Activated CD4-positive, CD25-positive, alpha-beta regulatory T cell treated with anti-CD3 and anti-CD28 coated beads, Interleukin-2, amount 50 U/mL, for 72 hours (primary cell): ENCODE measurements at regions not wholly inside any gene's neighbourhood (a gene's known extent, or its start where the extent isn't known, plus 50 kb on each side); places are given as distances from the start of the nearest gene placed in this dataset.
"Not testable (repeated sequence)": the region's sequence is repeated elsewhere in the genome, so short reads cannot be mapped to it uniquely, and the experiment has no call there.

Experiments
- DNase-seq: peaks from one replicate; pipeline ENCODE4 v3.0.0; 2021

- no peak for DNase-seq
Measured at GRCh38 chr1:219339466-219339865, 165.8 kb downstream of the LYPLAL1 start.

- DNase-seq, result no peak
Measured at GRCh38 chr1:219337588-219337987, 163.9 kb downstream of the LYPLAL1 start.

- DNase-seq, result no peak
Measured at GRCh38 chr1:219333626-219334025, 159.9 kb downstream of the LYPLAL1 start.

- DNase-seq, result no peak
Measured at GRCh38 chr1:219331424-219331823, 157.7 kb downstream of the LYPLAL1 start.

- DNase-seq, result no peak
Measured at GRCh38 chr1:219330669-219331068, 157.0 kb downstream of the LYPLAL1 start.

GRCh38 chr1:219330001-219330400, 156.3 kb downstream of the LYPLAL1 start:
- DNase-seq, result no peak

GRCh38 chr1:219329578-219329977, 155.9 kb downstream of the LYPLAL1 start:
- no peak for DNase-seq

- no peak for DNase-seq
Measured at GRCh38 chr1:219326843-219327242, 153.2 kb downstream of the LYPLAL1 start.

GRCh38 chr1:219325368-219325742, 151.7 kb downstream of the LYPLAL1 start:
- no peak for DNase-seq

GRCh38 chr1:219324629-219325367, 151.1 kb downstream of the LYPLAL1 start:
- DNase-seq, result no peak

- DNase-seq, result no peak
Measured at GRCh38 chr1:219324171-219324570, 150.5 kb downstream of the LYPLAL1 start.

GRCh38 chr1:219323426-219323825, 149.7 kb downstream of the LYPLAL1 start:
- no peak for DNase-seq

- DNase-seq, result no peak
Measured at GRCh38 chr1:219322766-219323165, 149.1 kb downstream of the LYPLAL1 start.

- not testable (repeated sequence) for DNase-seq
Measured at GRCh38 chr1:219320563-219320962, 146.9 kb downstream of the LYPLAL1 start.

GRCh38 chr1:219318826-219319225, 145.1 kb downstream of the LYPLAL1 start:
- no peak for DNase-seq

GRCh38 chr1:219317762-219318353, 144.2 kb downstream of the LYPLAL1 start:
- no peak for DNase-seq

- DNase-seq, result no peak
Measured at GRCh38 chr1:219316066-219316465, 142.4 kb downstream of the LYPLAL1 start.

- no peak for DNase-seq
Measured at GRCh38 chr1:219313961-219314360, 140.3 kb downstream of the LYPLAL1 start.

GRCh38 chr1:219312967-219313366, 139.3 kb downstream of the LYPLAL1 start:
- DNase-seq, result no peak

GRCh38 chr1:219310181-219310728, 136.6 kb downstream of the LYPLAL1 start:
- no peak for DNase-seq

- DNase-seq, result no peak
Measured at GRCh38 chr1:219308367-219308766, 134.7 kb downstream of the LYPLAL1 start.

- DNase-seq, result no peak
Measured at GRCh38 chr1:219304227-219305226, 130.8 kb downstream of the LYPLAL1 start.

GRCh38 chr1:219302697-219303096, 129.0 kb downstream of the LYPLAL1 start:
- no peak for DNase-seq
